ENCODE measurements at regions not wholly inside any gene's neighbourhood (a gene's known extent, or its start where the extent isn't known, plus 50 kb on each side); places are given as distances from the start of the nearest gene placed in this dataset.

- TF ChIP-seq JUN (IDR thresholded peaks at IDR 0.05; ENCODE audit: borderline replicate concordance, low read depth, low read length) (no peak), JUN (CRISPR knock-in tag; IDR thresholded peaks at IDR 0.05; ENCODE audit: borderline replicate concordance) (no peak), NRF1 (conservative IDR thresholded peaks at IDR 0.05 in 1 of 2, IDR thresholded peaks at IDR 0.05 in 1 of 2) (no peak), RCOR1 (IDR thresholded peaks at IDR 0.05; ENCODE audit: borderline replicate concordance in 1 of 2, low read depth in 2 of 2, low read length in 2 of 2) (no peak), ETS2 (tag; IDR thresholded peaks at IDR 0.05; ENCODE audit: borderline replicate concordance, poor library complexity, severe bottlenecking) (no peak), FOXA1 (IDR thresholded peaks at IDR 0.05; ENCODE audit: borderline replicate concordance) (no peak), HNRNPL (IDR thresholded peaks at IDR 0.05; ENCODE audit: low read depth, low read length) (no peak), SMAD3 (CRISPR knock-in tag; conservative IDR thresholded peaks at IDR 0.05) (no peak)
Observed at GRCh38 chr19:30160426-30160825, 211.8 kb upstream of the ZNF536 start (continued).

DNA sequence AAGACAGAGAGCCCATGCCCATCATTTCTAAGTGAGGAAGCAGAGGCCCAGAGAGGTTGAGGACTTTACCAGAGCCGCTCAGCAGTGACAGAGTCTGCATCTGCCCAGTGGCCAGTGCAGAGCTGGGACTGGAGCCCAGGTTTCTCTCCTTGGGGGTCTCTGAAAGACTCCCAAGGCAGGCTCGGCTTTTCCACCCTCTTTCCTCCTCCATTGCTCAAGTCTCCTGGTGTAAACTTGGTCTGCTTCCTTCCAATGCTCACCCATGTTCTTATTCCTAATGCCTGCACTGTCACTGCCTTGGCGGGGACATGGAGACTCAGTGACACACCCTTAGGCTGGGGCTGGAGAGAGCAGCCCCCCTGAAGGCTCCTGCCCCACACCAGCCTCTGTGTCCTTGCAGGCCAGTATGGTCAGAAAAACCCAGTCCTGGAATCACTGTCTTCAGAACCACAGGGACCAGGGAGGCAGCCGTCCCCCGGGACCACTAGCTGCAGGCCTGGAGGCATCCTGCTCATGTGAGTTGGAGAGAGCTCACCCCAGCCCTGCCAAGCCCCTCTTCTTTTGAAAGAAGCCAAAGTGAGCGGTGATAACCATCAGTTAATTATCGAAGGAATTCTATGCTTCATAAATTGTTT, 211.0 kb upstream of the ZNF536 start:
- H4K20me1 ChIP-seq (replicated peaks; ENCODE audit: control insufficient read depth, insufficient read depth, low read length), result no peaks in the 10 kb centered on the region
- H3K9ac ChIP-seq (ENCODE audit: insufficient read depth in 1 of 2, low read depth in 2 of 2, low read length in 2 of 2), result no peak overlapping the region
- in situ Hi-C loops (cut with MboI), result no loop called here
- FAIRE-seq (no peak), ATAC-seq (no peak), DNase-seq (ENCODE audit: extremely low read depth in 1 of 4, low spot score in 3 of 4) (no peak)
- TF ChIP-seq ZSCAN29 (IDR thresholded peaks at IDR 0.05) (no peak), ZNF717 (CRISPR knock-in tag; IDR thresholded peaks at IDR 0.05) (no peak), ATF1 (CRISPR knock-in tag; IDR thresholded peaks at IDR 0.05) (no peak), ATF1 (tag; IDR thresholded peaks at IDR 0.05) (no peak), HNRNPLL (IDR thresholded peaks at IDR 0.05; ENCODE audit: low read depth, low read length, poor library complexity, severe bottlenecking) (no peak)
- TF ChIP-seq, protein P1, sequence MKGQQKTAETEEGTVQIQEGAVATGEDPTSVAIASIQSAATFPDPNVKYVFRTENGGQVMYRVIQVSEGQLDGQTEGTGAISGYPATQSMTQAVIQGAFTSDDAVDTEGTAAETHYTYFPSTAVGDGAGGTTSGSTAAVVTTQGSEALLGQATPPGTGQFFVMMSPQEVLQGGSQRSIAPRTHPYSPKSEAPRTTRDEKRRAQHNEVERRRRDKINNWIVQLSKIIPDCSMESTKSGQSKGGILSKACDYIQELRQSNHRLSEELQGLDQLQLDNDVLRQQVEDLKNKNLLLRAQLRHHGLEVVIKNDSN (CRISPR knock-in tag; IDR thresholded peaks at IDR 0.05), result no peak
- H3K4me1 ChIP-seq (replicated peaks in 1 of 2; ENCODE audit: control insufficient read depth in 2 of 2, insufficient read depth in 2 of 2, low read length in 2 of 2), result no peaks in the 10 kb centered on the region
- H3K36me3 ChIP-seq (ENCODE audit: control insufficient read depth, insufficient read depth, low read length), result no peaks in the 10 kb centered on the region
- no peaks in the 10 kb centered on the region for H3K9me3 ChIP-seq (replicated peaks; ENCODE audit: control insufficient read depth, insufficient read depth, low read depth, low read length)
- BruUV-seq (replicated peaks), result no TSS peak
- ChIA-PET POLR2A (interaction anchor here (0.6 kb wide), 2 partner anchors 121 to 820 kb away, joined by 3 to 4 read pairs; no protein-coding TSS in a partner anchor), CTCF (ENCODE audit: low intra/inter-chr PET ratio) (no interaction called here)
- no peak overlapping the region for H3K27ac ChIP-seq (ENCODE audit: extremely low read depth, low read depth, low read length)
- no peak overlapping the region for H3K4me3 ChIP-seq
- intact Hi-C loops (cut with micrococcal nuclease), result no loop called here
- no peak overlapping the region for H3K4me2 ChIP-seq (ENCODE audit: insufficient read depth, low read length)
- H3K79me2 ChIP-seq (ENCODE audit: control insufficient read depth, insufficient read depth, low read length), result no peaks in the 10 kb centered on the region
- WGBS (ENCODE audit: insufficient coverage, low coverage, missing lambda C conversion rate), result 0% methylated on average over 6 of the region's 7 CpGs
- peaks cover 0 to 13% of the 10 kb centered on the region in 2 experiments; a peak in 3 of 5 replicates for H3K27me3 ChIP-seq (ENCODE audit: control insufficient read depth in 2 of 2, insufficient read depth in 2 of 2, low read length in 2 of 2)
- no peaks in the 10 kb centered on the region for H3K9me1 ChIP-seq (ENCODE audit: control insufficient read depth, insufficient read depth, low read length)
- H2AFZ ChIP-seq (ENCODE audit: low read depth, low read length), result no peak overlapping the region

All from K562 (cell line).